ENCODE measurements at regions not wholly inside any gene's neighbourhood (a gene's known extent, or its start where the extent isn't known, plus 50 kb on each side); places are given as distances from the start of the nearest gene placed in this dataset.

DNA sequence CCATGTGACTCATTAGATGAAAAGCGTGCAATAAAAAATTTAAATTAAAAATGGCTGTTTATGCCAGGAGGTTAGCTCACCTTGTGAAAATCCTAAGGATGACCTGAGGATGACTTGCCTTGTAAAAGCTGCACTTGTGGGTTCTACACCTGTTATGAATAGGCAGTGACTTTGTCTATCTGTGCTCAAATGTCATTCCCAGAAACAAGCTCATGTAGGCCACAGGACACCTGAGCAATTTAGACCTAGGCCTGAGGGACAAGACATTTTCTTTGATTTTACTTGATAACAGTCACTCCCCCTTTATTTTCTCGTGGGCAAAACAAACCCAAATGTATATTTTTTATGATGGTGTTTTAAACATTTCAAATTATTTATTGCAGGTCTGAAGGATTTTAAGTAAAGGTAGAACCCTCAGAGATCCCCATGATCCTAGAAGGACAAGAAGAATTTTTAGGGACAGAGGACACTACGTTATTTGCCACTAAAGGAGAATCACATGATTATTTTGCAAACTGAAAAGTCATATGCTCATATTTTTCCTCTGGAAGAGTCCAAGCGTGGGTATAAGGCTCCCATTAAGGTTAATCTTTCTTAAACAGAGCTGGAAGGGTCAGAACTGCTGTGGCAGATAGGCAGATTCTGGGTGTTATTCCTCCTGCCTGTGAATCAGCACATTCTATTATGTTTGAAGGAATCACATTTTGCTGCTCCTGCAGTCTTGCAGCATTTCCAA is 277.5 kb upstream of the MAN1A1 start (continued):
- TF ChIP-seq, protein P1, sequence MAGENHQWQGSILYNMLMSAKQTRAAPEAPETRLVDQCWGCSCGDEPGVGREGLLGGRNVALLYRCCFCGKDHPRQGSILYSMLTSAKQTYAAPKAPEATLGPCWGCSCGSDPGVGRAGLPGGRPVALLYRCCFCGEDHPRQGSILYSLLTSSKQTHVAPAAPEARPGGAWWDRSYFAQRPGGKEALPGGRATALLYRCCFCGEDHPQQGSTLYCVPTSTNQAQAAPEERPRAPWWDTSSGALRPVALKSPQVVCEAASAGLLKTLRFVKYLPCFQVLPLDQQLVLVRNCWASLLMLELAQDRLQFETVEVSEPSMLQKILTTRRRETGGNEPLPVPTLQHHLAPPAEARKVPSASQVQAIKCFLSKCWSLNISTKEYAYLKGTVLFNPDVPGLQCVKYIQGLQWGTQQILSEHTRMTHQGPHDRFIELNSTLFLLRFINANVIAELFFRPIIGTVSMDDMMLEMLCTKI (IDR thresholded peaks at IDR 0.05; ENCODE audit: partially characterized antibody) = no peak
- TF ChIP-seq, protein P2, sequence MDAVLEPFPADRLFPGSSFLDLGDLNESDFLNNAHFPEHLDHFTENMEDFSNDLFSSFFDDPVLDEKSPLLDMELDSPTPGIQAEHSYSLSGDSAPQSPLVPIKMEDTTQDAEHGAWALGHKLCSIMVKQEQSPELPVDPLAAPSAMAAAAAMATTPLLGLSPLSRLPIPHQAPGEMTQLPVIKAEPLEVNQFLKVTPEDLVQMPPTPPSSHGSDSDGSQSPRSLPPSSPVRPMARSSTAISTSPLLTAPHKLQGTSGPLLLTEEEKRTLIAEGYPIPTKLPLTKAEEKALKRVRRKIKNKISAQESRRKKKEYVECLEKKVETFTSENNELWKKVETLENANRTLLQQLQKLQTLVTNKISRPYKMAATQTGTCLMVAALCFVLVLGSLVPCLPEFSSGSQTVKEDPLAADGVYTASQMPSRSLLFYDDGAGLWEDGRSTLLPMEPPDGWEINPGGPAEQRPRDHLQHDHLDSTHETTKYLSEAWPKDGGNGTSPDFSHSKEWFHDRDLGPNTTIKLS (IDR thresholded peaks at IDR 0.05; ENCODE audit: borderline replicate concordance, low read depth) = no peak
- TF ChIP-seq TSC22D4 (tag; IDR thresholded peaks at IDR 0.05) = no peak
- TF ChIP-seq FOXJ2 (tag; IDR thresholded peaks at IDR 0.05) = peak; percentile 78
- TF ChIP-seq, protein P3, sequence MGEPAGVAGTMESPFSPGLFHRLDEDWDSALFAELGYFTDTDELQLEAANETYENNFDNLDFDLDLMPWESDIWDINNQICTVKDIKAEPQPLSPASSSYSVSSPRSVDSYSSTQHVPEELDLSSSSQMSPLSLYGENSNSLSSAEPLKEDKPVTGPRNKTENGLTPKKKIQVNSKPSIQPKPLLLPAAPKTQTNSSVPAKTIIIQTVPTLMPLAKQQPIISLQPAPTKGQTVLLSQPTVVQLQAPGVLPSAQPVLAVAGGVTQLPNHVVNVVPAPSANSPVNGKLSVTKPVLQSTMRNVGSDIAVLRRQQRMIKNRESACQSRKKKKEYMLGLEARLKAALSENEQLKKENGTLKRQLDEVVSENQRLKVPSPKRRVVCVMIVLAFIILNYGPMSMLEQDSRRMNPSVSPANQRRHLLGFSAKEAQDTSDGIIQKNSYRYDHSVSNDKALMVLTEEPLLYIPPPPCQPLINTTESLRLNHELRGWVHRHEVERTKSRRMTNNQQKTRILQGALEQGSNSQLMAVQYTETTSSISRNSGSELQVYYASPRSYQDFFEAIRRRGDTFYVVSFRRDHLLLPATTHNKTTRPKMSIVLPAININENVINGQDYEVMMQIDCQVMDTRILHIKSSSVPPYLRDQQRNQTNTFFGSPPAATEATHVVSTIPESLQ (CRISPR knock-in tag; IDR thresholded peaks at IDR 0.05) = no peak
- 0 out of 2 replicates have a peak, but pooled peaks have one; percentile 47 for TF ChIP-seq HDAC2 (IDR thresholded peaks at IDR 0.05)
- TF ChIP-seq, protein P4, sequence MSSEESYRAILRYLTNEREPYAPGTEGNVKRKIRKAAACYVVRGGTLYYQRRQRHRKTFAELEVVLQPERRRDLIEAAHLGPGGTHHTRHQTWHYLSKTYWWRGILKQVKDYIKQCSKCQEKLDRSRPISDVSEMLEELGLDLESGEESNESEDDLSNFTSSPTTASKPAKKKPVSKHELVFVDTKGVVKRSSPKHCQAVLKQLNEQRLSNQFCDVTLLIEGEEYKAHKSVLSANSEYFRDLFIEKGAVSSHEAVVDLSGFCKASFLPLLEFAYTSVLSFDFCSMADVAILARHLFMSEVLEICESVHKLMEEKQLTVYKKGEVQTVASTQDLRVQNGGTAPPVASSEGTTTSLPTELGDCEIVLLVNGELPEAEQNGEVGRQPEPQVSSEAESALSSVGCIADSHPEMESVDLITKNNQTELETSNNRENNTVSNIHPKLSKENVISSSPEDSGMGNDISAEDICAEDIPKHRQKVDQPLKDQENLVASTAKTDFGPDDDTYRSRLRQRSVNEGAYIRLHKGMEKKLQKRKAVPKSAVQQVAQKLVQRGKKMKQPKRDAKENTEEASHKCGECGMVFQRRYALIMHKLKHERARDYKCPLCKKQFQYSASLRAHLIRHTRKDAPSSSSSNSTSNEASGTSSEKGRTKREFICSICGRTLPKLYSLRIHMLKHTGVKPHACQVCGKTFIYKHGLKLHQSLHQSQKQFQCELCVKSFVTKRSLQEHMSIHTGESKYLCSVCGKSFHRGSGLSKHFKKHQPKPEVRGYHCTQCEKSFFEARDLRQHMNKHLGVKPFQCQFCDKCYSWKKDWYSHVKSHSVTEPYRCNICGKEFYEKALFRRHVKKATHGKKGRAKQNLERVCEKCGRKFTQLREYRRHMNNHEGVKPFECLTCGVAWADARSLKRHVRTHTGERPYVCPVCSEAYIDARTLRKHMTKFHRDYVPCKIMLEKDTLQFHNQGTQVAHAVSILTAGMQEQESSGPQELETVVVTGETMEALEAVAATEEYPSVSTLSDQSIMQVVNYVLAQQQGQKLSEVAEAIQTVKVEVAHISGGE (CRISPR knock-in tag; IDR thresholded peaks at IDR 0.05) = peak in 1 of 3 experiments; percentile 73; a peak in 2 of 6 replicates
- TF ChIP-seq, protein P5, sequence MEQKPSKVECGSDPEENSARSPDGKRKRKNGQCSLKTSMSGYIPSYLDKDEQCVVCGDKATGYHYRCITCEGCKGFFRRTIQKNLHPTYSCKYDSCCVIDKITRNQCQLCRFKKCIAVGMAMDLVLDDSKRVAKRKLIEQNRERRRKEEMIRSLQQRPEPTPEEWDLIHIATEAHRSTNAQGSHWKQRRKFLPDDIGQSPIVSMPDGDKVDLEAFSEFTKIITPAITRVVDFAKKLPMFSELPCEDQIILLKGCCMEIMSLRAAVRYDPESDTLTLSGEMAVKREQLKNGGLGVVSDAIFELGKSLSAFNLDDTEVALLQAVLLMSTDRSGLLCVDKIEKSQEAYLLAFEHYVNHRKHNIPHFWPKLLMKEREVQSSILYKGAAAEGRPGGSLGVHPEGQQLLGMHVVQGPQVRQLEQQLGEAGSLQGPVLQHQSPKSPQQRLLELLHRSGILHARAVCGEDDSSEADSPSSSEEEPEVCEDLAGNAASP (IDR thresholded peaks at IDR 0.05) = no peak
- peak; percentile 53 for TF ChIP-seq NBN (IDR thresholded peaks at IDR 0.05; ENCODE audit: low read depth)
- no peak for TF ChIP-seq PHTF2 (CRISPR knock-in tag; IDR thresholded peaks at IDR 0.05)
- TF ChIP-seq JUNB (CRISPR knock-in tag; conservative IDR thresholded peaks at IDR 0.05) = no peak
- TF ChIP-seq CC2D1A (IDR thresholded peaks at IDR 0.05) = peak; percentile 93; the same call in 1 of the 2 replicates
- TF ChIP-seq, protein P6, sequence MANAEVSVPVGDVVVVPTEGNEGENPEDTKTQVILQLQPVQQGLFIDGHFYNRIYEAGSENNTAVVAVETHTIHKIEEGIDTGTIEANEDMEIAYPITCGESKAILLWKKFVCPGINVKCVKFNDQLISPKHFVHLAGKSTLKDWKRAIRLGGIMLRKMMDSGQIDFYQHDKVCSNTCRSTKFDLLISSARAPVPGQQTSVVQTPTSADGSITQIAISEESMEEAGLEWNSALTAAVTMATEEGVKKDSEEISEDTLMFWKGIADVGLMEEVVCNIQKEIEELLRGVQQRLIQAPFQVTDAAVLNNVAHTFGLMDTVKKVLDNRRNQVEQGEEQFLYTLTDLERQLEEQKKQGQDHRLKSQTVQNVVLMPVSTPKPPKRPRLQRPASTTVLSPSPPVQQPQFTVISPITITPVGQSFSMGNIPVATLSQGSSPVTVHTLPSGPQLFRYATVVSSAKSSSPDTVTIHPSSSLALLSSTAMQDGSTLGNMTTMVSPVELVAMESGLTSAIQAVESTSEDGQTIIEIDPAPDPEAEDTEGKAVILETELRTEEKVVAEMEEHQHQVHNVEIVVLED (CRISPR knock-in tag; IDR thresholded peaks at IDR 0.05) = no peak
- TF ChIP-seq NCOA4 (IDR thresholded peaks at IDR 0.05; ENCODE audit: partially characterized antibody) = no peak
- TF ChIP-seq CBFA2T3 (IDR thresholded peaks at IDR 0.05) = peak; percentile 98
- no peak for TF ChIP-seq DDX20 (tag; IDR thresholded peaks at IDR 0.05; ENCODE audit: low read depth)
